Natural killer cell (primary cell): ENCODE measurements at regions not wholly inside any gene's neighbourhood (a gene's known extent, or its start where the extent isn't known, plus 50 kb on each side); places are given as distances from the start of the nearest gene placed in this dataset.

Source experiments
- ATAC-seq, 3 donors: fragments of 150-1000 bp in 2 of 3; fragments of 200-7000 bp in 1 of 3; cut with Tn5 transposase; 1 replicate in 1 of 3; 2 replicates in 2 of 3; pipeline ENCODE4 v1.10.0; 2021; ENCODE audit warnings: mild to moderate bottlenecking in 2 of 3, moderate library complexity in 2 of 3
- DNase-seq, 2 donors: peaks; one replicate each; pipeline versions ENCODE4 v3.0.0 to v3.0.0-alpha.2; 2013 to 2021; ENCODE audit warnings: mixed read lengths in 1 of 2
- H3K27ac ChIP-seq: one replicate; pipeline ENCODE4 v1.5.1; 2013; ENCODE audit warnings: mild to moderate bottlenecking, low read length
- H3K27me3 ChIP-seq: one replicate; pipeline ENCODE4 v1.6.1; 2013; ENCODE audit warnings: low read length; ENCODE audit not compliant: control insufficient read depth, insufficient read depth
- H3K36me3 ChIP-seq: one replicate; pipeline ENCODE4 v1.6.1; 2013; ENCODE audit warnings: low read length; ENCODE audit not compliant: control insufficient read depth, insufficient read depth
- H3K4me1 ChIP-seq: one replicate; pipeline ENCODE4 v1.6.1; 2013; ENCODE audit warnings: low read length; ENCODE audit not compliant: control insufficient read depth, insufficient read depth
- H3K4me3 ChIP-seq: one replicate; pipeline ENCODE4 v1.5.1; 2013; ENCODE audit warnings: low read length
- H3K9me3 ChIP-seq: one replicate; pipeline ENCODE4 v1.6.1; 2013; ENCODE audit warnings: low read length; ENCODE audit not compliant: control insufficient read depth, insufficient read depth
- H3K27ac Mint-ChIP-seq, 2 donors: one replicate each; pipeline ENCODE4 v1.8.0; 2022; ENCODE audit warnings: mild to moderate bottlenecking in 2 of 2, mixed read lengths in 2 of 2, moderate library complexity in 1 of 2
- H3K27me3 Mint-ChIP-seq, 2 donors: one replicate each; pipeline ENCODE4 v1.8.0; 2022; ENCODE audit warnings: low read depth in 2 of 2, mixed read lengths in 2 of 2
- H3K36me3 Mint-ChIP-seq: one replicate; pipeline ENCODE4 v1.8.0; 2022; ENCODE audit warnings: mixed read lengths
- H3K4me1 Mint-ChIP-seq, 2 donors: one replicate each; pipeline ENCODE4 v1.8.0; 2022; ENCODE audit warnings: mixed read lengths in 2 of 2
- H3K4me3 Mint-ChIP-seq: one replicate; pipeline ENCODE4 v1.8.0; 2022; ENCODE audit warnings: mild to moderate bottlenecking, moderate library complexity, mixed read lengths
- H3K9me3 Mint-ChIP-seq, 2 donors: one replicate each; pipeline ENCODE4 v1.8.0; 2022; ENCODE audit warnings: mixed read lengths in 2 of 2
- CTCF ChIP-seq: fragments of 200-600 bp; IDR thresholded peaks from one replicate; pipeline ENCODE4 v1.8.0; 2022; ENCODE audit warnings: antibody characterized with exemption
- WGBS: methylation state at CpG from one replicate; pipeline ENCODE4 v1.1.7; 2013; ENCODE audit warnings: missing lambda C conversion rate; ENCODE audit not compliant: insufficient coverage; 5-methylcytosine and 5-hydroxymethylcytosine counted together
- intact Hi-C: fragments of 100-400 bp; cut with micrococcal nuclease; formaldehyde crosslinking; loops from one replicate; pipeline ENCODE4 v1.14.2; 2022

DNA sequence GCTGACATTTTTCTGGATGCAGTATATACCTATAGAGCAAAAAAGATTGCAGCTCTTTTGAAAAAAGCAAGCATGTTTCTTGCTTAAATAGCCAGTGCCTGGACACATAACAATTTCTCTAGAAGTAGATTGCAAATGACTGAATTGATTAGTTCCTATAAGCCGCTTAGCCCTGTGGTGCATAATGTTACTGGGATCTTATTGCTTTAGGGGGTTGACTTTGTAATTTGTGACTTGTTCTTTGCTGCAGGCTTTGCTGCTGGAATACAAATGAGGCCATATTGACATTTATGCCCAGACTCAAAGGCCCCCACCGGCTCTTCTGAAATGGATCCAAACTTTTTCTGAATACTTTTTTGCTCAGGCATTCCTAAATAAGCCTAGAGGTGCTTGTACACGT lies 182.6 kb downstream of the SH3BP4 start:
- Histone ChIP-seq H3K36me3 (no peaks in the 10 kb centered on the region), H3K4me1 (peaks cover 3% of the 10 kb centered on the region), H3K4me3 (no peak overlapping the region), H3K27ac (no peak overlapping the region), H3K27me3 (no peaks in the 10 kb centered on the region), H3K9me3 (no peaks in the 10 kb centered on the region)
- 82% methylated on average over 3 of the region's 3 CpGs for WGBS
- H3K36me3 Mint-ChIP-seq: no peaks in the 10 kb centered on the region
- H3K27ac Mint-ChIP-seq: no peak overlapping the region
- TF ChIP-seq CTCF: no peak
- intact Hi-C loops: no loop called here
- ATAC-seq (no peak), DNase-seq (no peak)
- H3K9me3 Mint-ChIP-seq: no peaks in the 10 kb centered on the region
- H3K4me3 Mint-ChIP-seq: no peak overlapping the region
- H3K27me3 Mint-ChIP-seq: peaks cover 22 to 49% of the 10 kb centered on the region in 2 donors
- no peaks in the 10 kb centered on the region for H3K4me1 Mint-ChIP-seq

GRCh38 chr2:235135195-235135965 lies 183.6 kb downstream of the SH3BP4 start:
- H3K9me3 ChIP-seq: no peaks in the 10 kb centered on the region
- DNase-seq (no peak), ATAC-seq (no peak)
- no peaks in the 10 kb centered on the region for H3K36me3 Mint-ChIP-seq
- peaks cover 3% of the 10 kb centered on the region for H3K4me1 ChIP-seq
- WGBS: 86% methylated on average over 4 of the region's 4 CpGs
- peaks cover 25 to 49% of the 10 kb centered on the region in 2 donors for H3K27me3 Mint-ChIP-seq
- no peak for TF ChIP-seq CTCF
- H3K4me1 Mint-ChIP-seq: no peaks in the 10 kb centered on the region
- H3K9me3 Mint-ChIP-seq: no peaks in the 10 kb centered on the region
- H3K27me3 ChIP-seq: no peaks in the 10 kb centered on the region
- no peak overlapping the region for H3K27ac ChIP-seq
- no peaks in the 10 kb centered on the region for H3K36me3 ChIP-seq
- no peak overlapping the region for H3K4me3 Mint-ChIP-seq
- intact Hi-C loops: no loop called here
- no peak overlapping the region for H3K27ac Mint-ChIP-seq
- no peak overlapping the region for H3K4me3 ChIP-seq

GRCh38 chr2:235135990-235136561 lies 184.3 kb downstream of the SH3BP4 start:
- Mint-ChIP-seq H3K27me3 (peaks cover 19 to 51% of the 10 kb centered on the region in 2 donors), H3K4me3 (no peak overlapping the region), H3K27ac (no peak overlapping the region), H3K4me1 (no peaks in the 10 kb centered on the region), H3K36me3 (no peaks in the 10 kb centered on the region), H3K9me3 (no peaks in the 10 kb centered on the region)
- no peaks in the 10 kb centered on the region for H3K36me3 ChIP-seq
- no peak overlapping the region for H3K4me3 ChIP-seq
- peak; percentile 41 for TF ChIP-seq CTCF
- WGBS: 44% methylated on average over 17 of the region's 19 CpGs
- no peak overlapping the region for H3K27ac ChIP-seq
- H3K27me3 ChIP-seq: no peaks in the 10 kb centered on the region
- peaks cover 3% of the 10 kb centered on the region for H3K4me1 ChIP-seq
- peak; percentile 30 to 70 for DNase-seq
- H3K9me3 ChIP-seq: no peaks in the 10 kb centered on the region
- ATAC-seq: peak in 1 of 3 donors; percentile 56
- intact Hi-C loops: loop anchor here (2.0 kb wide), 1 partner anchor 611 kb away; no protein-coding TSS in a partner anchor
